ENCODE measurements at regions not wholly inside any gene's neighbourhood (a gene's known extent, or its start where the extent isn't known, plus 50 kb on each side); places are given as distances from the start of the nearest gene placed in this dataset.

DNA sequence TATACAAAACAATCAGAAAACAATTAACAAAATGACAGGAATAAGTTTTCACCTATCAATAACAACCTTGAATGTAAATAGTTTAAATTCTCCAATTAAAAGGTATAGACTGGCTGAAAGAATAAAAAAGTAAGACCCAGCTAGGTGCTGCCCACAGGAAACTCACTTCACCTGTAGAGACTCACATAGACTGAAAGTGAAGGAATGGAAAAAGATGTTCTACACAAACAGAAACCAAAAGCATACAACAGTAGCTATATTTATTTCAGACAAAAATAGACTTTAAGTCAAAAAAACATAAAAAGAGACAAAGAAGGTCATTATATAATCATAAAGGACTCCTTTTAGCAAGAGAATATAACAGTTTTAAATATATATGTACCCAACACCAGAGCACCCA, 152.4 kb upstream of the PWP1 start:
- no peak for DNase-seq

DNA sequence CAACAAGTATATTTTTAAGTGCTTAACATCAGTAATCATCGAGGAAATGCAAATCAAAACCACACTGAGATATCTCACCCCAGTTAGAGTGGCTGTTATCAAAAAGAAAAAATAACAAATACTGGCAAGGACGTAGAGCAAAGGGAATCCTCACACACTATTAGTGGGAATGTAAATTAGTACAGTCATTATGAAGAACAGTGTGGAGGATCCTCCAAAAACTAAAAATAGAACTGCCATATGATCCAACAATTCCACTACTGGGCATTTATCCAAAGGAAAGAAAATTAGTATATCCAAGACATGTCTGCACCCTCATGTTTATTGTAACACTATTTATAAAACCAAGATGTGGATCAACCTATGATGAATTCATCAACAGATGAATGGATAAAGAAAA, 149.0 kb upstream of the PWP1 start:
- no peak for DNase-seq

DNA sequence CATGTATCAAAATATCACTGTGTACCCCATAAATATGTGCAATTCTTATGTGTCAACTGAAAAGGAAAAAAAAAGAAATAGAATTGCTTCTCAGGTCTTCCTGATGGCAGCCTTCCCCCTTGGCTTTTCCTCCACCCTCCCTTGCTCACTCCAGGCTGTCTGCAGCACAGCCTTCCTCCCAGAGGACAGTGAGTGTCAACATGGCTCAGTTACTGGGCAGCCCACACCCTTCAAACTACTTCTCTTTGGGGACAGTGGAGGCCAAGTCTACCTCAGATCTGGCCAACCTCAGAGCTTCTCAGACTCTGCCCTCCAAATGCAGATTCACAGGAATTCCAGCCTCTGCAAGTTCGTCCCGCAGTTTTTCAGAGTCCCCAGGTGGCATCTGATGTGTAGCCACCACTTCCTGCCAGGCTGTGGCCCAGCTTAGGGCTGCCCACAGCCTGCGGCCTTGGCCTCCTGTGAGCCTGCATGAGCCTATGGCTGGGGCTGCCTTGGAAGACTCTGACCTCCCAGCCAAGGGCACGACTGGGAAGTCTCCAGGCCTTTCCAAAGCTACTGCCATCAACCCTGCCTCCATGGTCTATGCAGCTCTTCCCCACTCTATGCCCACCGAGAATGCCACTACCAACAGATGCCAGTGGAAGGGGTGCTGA, 148.0 kb upstream of the PWP1 start:
- no peak for DNase-seq

DNA sequence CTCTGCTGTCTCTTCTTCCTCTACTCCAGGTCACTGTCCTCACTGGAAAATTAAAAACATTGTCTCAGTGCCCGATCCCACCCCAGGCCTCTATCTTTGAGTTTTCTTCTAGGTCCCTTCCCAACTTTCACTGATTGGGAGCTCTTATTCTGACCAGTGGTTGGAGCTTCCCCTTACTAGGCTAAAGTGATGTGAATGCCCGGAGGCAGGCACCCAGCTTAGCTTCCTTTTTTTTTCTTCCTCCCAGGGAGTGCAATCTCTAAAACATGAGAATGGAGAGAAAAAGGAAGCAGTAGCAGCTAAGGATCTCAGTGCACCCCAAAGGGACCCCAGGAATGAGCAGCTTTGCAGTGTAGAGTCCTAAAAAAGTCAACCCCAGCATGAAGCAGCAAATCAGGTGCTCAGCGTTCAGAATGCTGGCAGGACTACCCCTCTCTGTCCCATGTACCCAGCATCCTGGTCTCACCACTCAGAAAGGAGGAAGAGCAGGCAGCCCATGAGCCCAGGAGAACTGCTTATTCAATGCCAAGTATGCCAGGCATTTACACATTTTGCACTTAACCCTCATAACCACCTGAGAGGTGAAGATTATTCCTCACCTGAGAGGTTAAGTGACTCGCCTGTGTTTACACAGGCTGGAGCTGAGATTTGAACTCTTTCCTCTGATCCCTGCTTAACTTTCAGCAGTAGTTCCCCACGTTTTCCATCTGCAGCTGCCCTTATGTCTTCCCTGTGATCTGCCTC, 146.2 kb upstream of the PWP1 start:
- no peak for DNase-seq

DNA sequence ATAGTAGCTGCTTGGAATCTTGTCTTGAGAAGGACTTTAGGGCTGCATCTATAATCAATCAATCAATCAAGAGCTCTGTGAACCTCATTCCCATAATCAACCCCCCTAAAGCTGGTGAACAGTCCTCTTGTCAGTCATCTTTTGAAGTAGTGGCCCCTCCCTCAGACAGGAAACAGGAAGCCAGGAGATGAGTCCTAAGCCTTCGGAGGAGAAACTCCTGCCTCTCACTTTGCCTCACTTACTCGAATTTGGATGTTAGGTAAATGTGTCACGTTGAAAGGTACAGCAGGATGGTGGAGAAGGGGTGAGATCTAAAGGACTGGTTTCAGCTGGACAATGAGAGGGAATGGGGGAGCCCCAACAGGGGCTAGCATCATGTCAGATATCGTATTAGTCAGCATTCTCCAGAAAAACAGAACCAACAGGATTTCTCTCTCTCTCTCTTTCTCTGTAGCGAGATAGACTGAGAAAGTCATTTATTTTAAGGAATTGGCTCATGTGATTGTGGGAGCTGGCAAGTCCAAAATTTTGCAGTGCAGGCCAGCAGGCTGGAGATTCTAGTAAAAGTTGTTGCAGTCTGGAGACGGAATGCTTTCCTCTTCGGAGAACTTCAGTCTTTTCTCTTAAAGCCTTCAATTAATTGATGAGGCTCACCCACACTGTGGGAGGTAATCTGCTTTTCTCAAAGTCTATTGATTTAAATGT, 144.4 kb upstream of the PWP1 start:
- DNase-seq, result no peak

DNA sequence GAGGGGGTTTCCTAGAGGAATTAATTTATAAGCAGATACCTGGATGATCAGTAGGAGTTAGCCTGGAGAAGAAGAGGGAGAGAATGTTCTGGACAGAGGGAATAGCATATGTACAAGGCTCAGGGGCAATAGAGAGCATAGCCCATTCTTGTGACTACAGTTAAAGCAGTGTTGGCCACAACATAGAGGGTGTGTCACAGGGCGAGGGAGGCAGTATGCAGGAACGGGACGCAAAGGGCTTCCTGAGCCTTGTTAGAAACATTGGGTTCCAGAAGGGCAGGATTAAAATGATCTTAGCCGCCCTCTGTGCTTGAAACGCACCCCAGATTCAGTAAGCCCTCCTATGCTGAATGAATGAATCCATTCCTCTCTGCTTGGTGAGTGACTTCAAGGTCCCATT, 142.2 kb upstream of the PWP1 start:
- DNase-seq, result no peak

DNA sequence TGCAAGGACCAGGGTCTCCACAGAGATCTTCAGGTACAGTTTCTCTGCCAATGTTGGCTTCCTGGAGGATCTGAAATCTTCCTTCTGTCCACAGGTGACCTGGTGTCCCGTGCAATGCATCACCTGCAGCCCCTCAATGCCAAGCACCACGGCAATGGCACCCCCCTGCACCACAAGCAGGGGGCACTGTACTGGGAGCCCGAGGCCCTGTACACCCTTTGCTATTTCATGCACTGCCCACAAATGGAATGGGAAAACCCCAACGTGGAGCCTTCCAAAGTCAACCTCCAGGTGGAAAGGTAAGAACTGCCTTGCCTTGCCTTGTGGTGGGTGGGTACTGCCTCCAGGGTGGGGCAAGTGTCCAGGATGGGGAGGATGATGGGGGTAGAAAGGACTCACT, 141.8 kb upstream of the PWP1 start:
- DNase-seq, result no peak

DNA sequence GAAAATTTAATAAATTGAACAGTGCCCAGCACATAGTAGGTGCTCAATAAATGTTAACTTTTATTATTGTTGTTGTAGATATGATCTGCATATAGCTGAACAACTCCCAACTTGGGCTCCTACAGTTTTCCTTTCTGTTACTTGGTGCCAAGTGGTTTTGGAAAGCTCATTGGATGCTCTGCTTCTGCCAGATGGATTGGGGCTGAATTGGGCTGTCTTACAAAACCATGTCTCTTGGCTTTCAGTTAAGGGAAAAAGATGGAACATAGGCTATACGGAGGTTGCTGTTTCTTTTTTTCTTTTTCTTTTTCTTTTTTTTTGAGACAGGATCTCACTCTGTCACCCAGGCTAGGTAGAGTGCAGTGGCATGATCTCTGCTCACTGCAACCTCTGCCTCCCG, 140.7 kb upstream of the PWP1 start:
- DNase-seq, result no peak

DNA sequence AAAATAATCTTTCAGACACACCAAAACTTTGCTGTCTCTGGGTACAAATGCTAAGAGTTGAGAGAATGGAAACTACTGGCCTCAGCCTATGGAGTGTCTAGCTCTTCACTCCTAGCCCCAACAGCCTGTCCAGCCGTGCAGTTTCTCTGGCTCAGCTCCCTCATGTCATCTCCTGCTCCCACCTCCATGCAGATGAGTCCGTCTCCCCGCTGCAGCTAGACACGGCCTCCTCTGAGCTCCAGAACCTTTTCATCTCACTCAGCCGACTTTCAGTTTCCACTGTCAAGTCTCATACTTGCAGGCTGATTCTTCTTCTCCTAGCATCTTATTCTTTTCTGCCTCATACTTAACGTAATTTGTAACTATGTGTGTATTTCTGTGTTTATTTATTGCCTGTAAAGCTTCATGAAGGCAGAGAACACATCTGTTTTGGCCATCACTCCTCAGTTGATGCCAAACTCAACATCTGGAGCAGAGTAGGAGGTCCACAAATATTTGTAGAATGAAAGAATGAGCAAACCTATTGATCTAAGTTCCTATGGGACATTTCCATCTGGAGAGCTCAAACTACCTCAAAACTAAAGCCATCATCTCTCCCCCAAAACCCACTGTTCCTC, 139.8 kb upstream of the PWP1 start:
- no peak for DNase-seq

DNA sequence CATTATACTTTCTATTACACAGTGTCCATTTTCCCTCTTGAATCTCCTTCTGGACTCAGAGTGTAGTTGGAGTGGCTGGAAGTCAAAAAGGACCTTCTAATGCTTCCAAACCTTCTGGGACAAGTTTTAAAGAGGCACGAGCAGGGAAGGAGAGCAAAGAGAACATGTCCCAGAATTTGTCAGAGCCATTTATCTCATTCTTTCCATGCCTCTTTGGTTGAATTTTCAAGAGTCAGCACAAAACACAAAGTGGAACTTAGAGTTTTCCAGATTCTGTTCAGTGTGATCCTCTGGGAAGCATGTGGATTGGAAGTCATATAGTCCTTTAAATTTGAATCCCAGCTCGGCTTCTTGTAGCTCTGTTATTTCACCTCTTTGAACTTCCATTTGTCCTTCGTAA, 138.2 kb upstream of the PWP1 start:
- DNase-seq, result no peak

DNA sequence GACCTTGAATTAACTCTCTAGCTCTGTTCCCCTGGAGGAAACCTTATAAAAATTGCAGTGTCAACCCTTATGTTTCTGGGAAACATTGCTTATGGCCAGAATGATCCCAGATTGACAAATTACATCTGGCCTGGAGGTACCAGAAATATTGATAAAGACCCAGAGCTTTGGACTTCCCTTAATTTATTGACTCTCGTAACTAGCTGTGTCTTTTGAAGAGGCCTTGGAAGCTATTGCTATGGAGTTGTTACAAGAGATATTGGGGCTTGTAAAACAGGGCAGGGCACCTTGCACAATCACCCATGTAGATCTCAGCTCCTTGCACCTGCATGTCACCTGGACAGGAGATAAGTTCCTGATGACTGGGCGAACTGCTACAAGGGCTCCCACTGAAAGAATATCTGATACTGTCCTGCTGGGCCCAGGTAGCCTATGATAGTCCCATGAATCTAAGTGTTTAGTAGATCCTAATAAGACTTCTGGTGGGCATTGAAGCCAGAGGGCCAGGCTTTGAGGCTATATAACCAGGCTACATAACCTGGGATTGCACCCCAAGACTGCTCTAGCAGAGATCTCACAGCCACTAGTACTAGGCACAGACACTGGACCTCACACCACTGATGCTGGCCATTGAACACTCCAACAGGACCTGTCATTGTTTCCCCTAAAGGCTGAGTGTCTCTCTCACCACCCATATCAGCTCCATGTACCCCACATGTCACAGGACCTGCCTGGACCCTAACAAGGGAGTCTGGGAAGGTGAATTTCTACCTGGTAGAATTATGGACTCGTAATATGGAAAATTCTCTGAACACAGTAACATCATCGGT, 135.7 kb upstream of the PWP1 start:
- DNase-seq, result no peak

DNA sequence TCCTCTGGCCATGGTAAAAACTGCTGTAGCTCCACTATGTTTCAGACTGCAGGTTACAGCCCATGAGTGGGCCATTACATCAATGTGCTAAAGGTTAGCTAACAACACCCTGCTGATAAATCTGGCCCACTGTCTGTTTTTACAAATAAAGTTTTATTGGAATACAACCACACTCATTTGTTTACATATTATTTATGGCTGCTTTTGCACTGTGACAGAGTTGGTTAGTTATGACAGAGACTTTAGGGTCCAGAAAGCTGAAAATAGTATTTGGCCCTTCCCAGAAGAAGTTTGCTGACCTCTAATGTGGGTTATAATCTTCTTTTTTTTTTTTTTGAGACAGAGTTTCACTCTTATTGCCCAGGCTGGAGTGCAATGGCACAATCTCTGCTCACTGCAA, 134.2 kb upstream of the PWP1 start:
- no peak for DNase-seq

DNA sequence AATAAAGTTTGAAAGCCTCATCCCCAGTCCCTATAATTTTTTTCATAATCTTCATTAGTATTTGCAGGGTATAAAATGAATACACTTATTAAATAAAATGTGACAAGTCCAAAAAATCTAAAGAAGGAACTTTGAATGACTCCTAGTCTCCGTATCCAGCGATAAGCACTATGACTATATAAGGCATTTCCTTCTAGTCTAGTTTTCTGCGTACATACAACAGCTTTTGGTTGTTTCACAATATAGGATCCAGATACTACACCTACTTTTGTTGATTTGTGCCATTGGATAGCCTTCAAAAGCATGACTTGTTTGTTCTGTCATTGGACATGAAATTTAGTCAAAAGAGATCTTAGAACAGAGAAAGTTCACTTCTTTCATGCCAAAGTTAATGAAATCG, 133.3 kb upstream of the PWP1 start:
- no peak for DNase-seq

DNA sequence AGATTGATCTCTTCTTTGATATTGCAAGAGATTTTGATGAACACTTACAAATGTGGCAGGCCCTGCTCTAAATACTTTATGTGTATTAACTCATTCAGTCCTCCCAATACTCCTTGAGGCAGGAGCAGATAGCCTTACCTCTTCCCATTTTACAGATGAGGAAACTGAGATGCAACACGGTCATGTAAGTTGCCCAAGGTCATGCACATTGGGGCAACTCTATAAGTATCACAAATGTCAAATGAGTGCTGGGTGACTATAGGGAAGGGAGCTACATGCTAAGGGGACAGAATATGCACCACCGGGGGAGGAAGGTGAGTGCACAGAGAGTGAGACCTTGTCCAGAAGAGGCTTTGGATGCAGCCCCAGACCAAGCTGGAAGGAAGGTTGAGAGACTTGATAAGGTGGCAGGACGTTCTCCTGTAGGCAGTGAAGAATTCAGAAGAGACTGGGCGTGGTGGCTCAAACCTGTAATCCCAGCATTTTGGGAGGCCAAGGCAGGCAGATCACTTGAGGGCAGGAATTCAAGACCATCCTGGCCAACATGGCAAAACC, 132.3 kb upstream of the PWP1 start:
- no peak for DNase-seq

DNA sequence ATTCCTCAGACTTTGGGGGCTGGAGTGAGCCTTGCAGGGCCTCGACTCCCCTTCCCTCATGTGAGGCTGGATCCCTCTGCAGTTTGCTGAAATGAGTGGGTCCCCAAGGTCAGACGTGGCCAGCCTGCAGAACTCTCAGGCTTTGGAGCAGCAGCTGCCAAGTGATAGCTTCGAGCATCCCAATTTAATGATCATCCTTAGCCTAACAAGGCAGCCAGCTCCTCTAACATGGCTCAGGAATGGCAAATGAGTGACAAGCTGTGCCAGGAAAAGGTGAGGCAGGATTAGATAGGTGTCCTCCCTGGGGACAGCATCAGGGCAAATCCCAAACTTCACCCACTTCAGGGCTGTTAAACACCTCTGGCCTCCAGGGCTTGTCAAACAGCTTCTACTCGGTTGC, 130.7 kb upstream of the PWP1 start:
- no peak for DNase-seq

DNA sequence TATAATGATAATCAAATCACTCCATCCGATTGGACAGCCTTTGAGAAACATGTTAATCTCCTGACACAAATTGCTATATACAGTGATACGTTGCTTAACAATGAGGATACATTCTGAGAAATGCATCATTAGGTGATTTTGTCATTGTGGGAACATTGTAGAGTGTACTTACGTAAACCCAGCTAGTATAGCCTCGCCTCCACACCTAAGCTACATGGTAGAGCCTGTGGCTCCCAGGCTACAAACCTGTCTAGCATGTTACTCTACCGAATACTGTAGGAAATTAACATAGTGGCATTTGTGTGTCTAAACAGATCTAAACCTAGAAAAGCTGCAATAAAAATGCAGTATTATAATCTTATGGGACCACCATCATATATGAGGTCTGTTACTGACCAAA, 128.6 kb upstream of the PWP1 start:
- no peak for DNase-seq

DNA sequence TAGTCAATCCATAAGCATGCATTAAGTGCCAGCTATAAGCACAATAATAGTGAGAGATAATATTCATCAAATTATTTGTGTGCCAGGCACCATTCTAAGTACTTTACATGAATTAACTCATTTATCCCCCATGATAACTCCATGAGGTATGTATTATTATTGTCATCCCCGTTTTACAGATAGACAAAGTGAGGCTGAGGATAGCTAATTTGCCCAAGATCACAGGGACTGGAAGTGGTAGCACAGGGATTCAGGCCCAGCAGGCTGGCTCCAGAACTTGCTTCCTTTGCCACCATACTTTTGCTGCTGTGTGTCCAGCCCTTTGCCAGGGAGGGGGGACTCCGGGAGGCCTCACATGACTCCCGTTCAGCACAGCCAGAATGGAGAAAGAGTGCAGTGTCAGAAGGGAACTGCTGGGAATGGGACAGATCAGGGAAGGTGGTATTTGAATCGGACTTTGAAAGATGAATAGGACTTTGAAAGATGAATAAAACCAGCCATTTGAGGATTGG, 128.0 kb upstream of the PWP1 start:
- DNase-seq, result no peak

DNA sequence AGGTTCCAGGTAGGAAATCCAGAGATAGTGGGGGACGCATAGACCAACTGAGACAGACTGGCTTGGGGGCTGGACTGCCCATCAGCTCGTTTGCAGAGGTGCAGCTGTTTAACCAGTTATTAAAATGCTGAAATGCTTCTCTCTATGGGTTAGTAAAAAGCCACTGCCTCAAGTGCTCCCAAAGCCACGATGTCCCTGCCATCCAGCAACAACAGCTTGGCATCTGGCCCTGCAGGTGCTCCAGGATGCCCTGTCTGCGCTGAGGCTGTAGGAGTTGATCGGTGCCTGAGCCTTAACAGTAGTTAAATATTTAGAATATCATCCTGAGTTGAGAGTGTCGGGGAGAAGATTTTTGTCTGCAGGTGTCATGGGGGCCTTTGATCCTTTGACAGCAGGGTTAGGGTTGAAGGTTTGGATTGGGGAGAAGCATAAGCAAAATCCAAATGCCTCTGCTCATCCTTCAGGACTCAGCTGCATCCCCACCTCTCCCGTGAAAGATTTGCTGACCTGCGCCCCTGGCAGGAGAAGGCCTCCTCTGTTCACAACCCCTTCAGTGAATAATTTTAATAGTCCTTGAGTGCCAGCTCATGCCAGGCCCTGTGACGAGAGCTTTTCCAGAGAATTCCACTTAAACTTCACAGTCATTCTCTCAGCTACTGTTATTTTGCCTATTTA, 127.3 kb upstream of the PWP1 start:
- no peak for DNase-seq

DNA sequence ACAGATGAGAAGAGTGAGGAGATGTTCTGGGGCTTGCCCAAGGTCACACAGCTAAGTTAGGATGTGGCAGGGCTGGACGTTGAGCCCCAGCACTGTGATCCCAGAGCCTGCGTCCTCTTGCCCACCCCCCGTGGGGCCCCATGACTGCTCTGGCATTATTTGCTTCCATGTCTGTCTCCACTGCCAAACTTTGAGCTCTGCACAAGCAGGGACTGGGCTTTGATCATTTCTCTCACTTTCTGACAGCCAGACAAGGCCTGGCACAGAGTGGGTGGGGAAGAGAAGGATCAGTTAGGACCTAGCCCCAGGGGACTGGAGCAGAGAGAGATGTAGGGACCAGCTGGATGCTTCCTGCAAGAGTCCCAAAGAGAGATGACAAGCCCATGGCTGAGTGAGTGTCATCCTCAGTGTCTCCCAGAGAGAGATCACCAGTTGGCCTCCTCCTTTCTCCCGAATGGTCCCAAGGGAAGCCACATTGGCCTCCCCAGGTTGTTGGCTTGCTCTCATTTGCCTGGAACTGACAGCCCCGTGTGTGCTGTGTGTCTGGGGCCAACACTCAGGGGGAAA, 126.7 kb upstream of the PWP1 start:
- DNase-seq, result no peak

DNA sequence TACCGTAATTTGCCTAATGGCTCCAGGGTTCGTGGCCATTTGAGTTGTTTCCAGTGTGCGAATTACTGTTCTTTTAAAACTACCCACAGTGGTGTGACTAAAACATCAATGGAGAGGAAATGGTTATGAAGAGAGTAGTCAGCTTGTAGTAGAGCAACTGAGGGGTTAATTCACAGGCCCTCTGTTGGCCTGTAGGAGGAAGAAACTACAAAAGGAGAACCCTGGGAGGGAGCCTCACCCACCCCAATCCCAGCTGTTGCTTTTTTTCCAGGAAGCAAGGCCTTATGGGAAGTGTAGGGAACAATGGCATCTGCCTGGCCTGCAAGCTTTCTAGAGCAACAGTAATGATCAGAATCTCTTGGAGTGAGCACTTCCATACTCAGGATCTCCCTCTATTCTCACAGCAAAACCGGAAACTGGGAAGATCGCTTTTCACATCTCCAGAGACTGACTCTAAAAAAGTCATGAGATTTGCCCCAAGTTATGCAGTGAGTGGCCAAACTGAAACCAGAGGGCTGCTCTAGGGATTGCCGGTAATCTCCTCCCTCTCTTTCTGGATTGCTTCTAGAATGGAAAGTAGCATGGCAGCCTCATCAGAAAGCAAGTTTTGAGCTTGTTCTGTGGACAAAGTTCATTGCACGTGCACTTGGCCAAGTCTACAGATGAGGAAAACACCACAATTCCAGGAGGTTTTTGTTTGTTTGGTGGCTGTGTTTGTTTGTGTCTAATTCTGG, 125.3 kb upstream of the PWP1 start:
- no peak for DNase-seq

DNA sequence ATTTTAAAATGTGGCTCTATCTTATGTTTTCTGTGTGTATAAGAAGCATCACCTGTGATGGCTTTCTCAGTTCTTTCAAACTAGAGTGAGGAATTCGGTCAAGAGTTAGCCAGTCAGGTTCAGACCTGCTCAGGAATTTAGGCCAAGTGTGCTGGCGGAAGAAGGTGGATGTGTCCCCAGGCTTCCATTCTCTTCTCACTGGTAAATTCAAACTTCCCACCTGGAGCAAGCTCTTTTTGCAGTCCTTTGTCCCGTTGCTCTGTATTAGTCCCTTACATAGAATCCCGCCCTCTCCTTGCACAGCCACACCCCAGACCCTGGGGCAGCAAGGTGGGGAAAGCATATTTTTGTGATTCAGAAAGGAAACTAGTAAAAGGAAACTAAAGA, 124.7 kb upstream of the PWP1 start:
- DNase-seq, result no peak
